Loucy (cell line): ENCODE measurements at regions not wholly inside any gene's neighbourhood (a gene's known extent, or its start where the extent isn't known, plus 50 kb on each side); places are given as distances from the start of the nearest gene placed in this dataset.

Experiments
- H2AFZ ChIP-seq: fragments of 200-600 bp; sonication (generic); 2 replicates; pipeline ENCODE4 v1.6.0; 2016; ENCODE audit warnings: antibody characterized with exemption, mild to moderate bottlenecking, low read length, moderate library complexity
- H3F3A ChIP-seq: fragments of 200-600 bp; 2 replicates; pipeline ENCODE4 v1.6.0; 2016; ENCODE audit warnings: antibody characterized with exemption, low read depth, mild to moderate bottlenecking
- H3K27me3 ChIP-seq: fragments of 200-600 bp; sonication (generic); 2 replicates; pipeline ENCODE4 v1.6.1; 2014; ENCODE audit warnings: low read length, mild to moderate bottlenecking; ENCODE audit not compliant: insufficient read depth, poor library complexity, severe bottlenecking
- H3K36me3 ChIP-seq: fragments of 200-600 bp; sonication (generic); 2 replicates; pipeline ENCODE4 v1.6.1; 2016; ENCODE audit warnings: low read length; ENCODE audit not compliant: insufficient read depth
- H3K4me1 ChIP-seq: fragments of 200-600 bp; sonication (generic); 2 replicates; pipeline ENCODE4 v1.5.1; 2014; ENCODE audit warnings: low read length, mild to moderate bottlenecking; ENCODE audit not compliant: insufficient read depth, poor library complexity, severe bottlenecking
- H3K4me2 ChIP-seq: fragments of 200-600 bp; sonication (generic); 2 replicates; pipeline ENCODE4 v1.6.0; 2014; ENCODE audit warnings: antibody characterized with exemption, low read length, low read depth, mild to moderate bottlenecking; ENCODE audit not compliant: poor library complexity, severe bottlenecking
- H3K4me3 ChIP-seq: fragments of 200-600 bp; sonication (generic); 2 replicates; pipeline ENCODE4 v1.5.1; 2014; ENCODE audit warnings: low read length, mild to moderate bottlenecking, mixed read lengths; ENCODE audit not compliant: poor library complexity, severe bottlenecking
- H3K79me2 ChIP-seq: fragments of 200-600 bp; sonication (generic); 2 replicates; pipeline ENCODE4 v1.6.1; 2014; ENCODE audit warnings: low read length; ENCODE audit not compliant: insufficient read depth
- H3K9ac ChIP-seq: fragments of 200-600 bp; sonication (generic); 2 replicates; pipeline ENCODE4 v1.6.0; 2014; ENCODE audit warnings: mild to moderate bottlenecking, low read depth, low read length, moderate library complexity; ENCODE audit not compliant: poor library complexity, severe bottlenecking
- H3K9me2 ChIP-seq: fragments of 200-600 bp; sonication (generic); replicated peaks from 2 replicates; pipeline ENCODE4 v1.6.1; 2016; ENCODE audit warnings: low read depth, low read length, mixed read lengths
- H3K9me3 ChIP-seq: fragments of 200-600 bp; sonication (generic); 2 replicates; pipeline ENCODE4 v1.6.1; 2014; ENCODE audit warnings: mild to moderate bottlenecking, antibody characterized with exemption, low read length, low read depth; ENCODE audit not compliant: insufficient read depth
- H4K20me1 ChIP-seq: fragments of 200-600 bp; sonication (generic); 2 replicates; pipeline ENCODE4 v1.6.0; 2014; ENCODE audit warnings: antibody characterized with exemption, low read length, mild to moderate bottlenecking; ENCODE audit not compliant: insufficient read depth, poor library complexity, severe bottlenecking
- CTCF ChIP-seq: fragments of 200-600 bp; sonication (generic); conservative IDR thresholded peaks from 2 replicates; pipeline ENCODE4 v1.5.1; 2014; ENCODE audit warnings: mild to moderate bottlenecking, antibody characterized with exemption, low read length
- EZH2phosphoT487 ChIP-seq: fragments of 200-600 bp; IDR thresholded peaks from 2 replicates; pipeline ENCODE4 v1.6.1; 2018; ENCODE audit warnings: antibody characterized with exemption, mild to moderate bottlenecking, moderate library complexity, borderline replicate concordance

GRCh38 chr11:24373516-24373915 lies 123.3 kb upstream of the LUZP2 start:
- H3F3A ChIP-seq, result no peaks in the 10 kb centered on the region
- no peak overlapping the region for H3K9ac ChIP-seq
- H2AFZ ChIP-seq, result no peak overlapping the region; the same call in 1 of the 2 replicates
- H3K4me3 ChIP-seq, result no peak overlapping the region
- TF ChIP-seq EZH2phosphoT487, result no peak
- TF ChIP-seq CTCF, result no peak
- no peaks in the 10 kb centered on the region for H3K27me3 ChIP-seq
- no peaks in the 10 kb centered on the region for H4K20me1 ChIP-seq
- H3K79me2 ChIP-seq, result no peaks in the 10 kb centered on the region
- H3K4me1 ChIP-seq, result peaks cover 2% of the 10 kb centered on the region
- no peaks in the 10 kb centered on the region for H3K9me3 ChIP-seq
- H3K36me3 ChIP-seq, result no peaks in the 10 kb centered on the region
- no peak overlapping the region for H3K4me2 ChIP-seq
- H3K9me2 ChIP-seq, result no peaks in the 10 kb centered on the region

- Histone ChIP-seq H3K27me3 (no peaks in the 10 kb centered on the region), H4K20me1 (no peaks in the 10 kb centered on the region), H3F3A (no peaks in the 10 kb centered on the region), H3K4me3 (no peak overlapping the region), H3K36me3 (no peaks in the 10 kb centered on the region), H2AFZ (no peak overlapping the region), H3K4me1 (peaks cover 2% of the 10 kb centered on the region), H3K79me2 (no peaks in the 10 kb centered on the region), H3K9ac (no peak overlapping the region), H3K9me3 (no peaks in the 10 kb centered on the region), H3K4me2 (no peak overlapping the region), H3K9me2 (no peaks in the 10 kb centered on the region)
- TF ChIP-seq EZH2phosphoT487 (no peak), CTCF (no peak)
These were observed 121.5 kb upstream of the LUZP2 start for GRCh38 chr11:24375351-24375750.

GRCh38 chr11:24375931-24376330 lies 120.9 kb upstream of the LUZP2 start:
- no peaks in the 10 kb centered on the region for H3K27me3 ChIP-seq
- TF ChIP-seq CTCF, result no peak
- TF ChIP-seq EZH2phosphoT487, result no peak
- no peak overlapping the region for H3K9ac ChIP-seq
- no peak overlapping the region for H3K4me2 ChIP-seq
- no peaks in the 10 kb centered on the region for H3K9me3 ChIP-seq
- H3K9me2 ChIP-seq, result no peaks in the 10 kb centered on the region
- H4K20me1 ChIP-seq, result no peaks in the 10 kb centered on the region
- H3K4me1 ChIP-seq, result peaks cover 2% of the 10 kb centered on the region
- no peaks in the 10 kb centered on the region for H3K79me2 ChIP-seq
- H2AFZ ChIP-seq, result no peak overlapping the region
- H3K4me3 ChIP-seq, result no peak overlapping the region
- H3K36me3 ChIP-seq, result no peaks in the 10 kb centered on the region
- no peaks in the 10 kb centered on the region for H3F3A ChIP-seq
